Kidney (tissue), 13 donors: ENCODE measurements at regions not wholly inside any gene's neighbourhood (a gene's known extent, or its start where the extent isn't known, plus 50 kb on each side); places are given as distances from the start of the nearest gene placed in this dataset.

ENCODE experiments used
- DNase-seq, 5 donors: peaks; one replicate each; pipeline ENCODE4 v3.0.0-alpha.2; 2013 to 2020
- FAIRE-seq: peaks from 2 replicates; lab custom pipeline; 2012; peaks lifted over from hg19 to GRCh38; lab: Jason Lieb, UNC
- H3K27ac ChIP-seq, 2 donors: one replicate each; pipeline ENCODE4 v1.7.0; 2013; ENCODE audit warnings: low read depth in 2 of 2, low read length in 2 of 2, inconsistent platforms in 1 of 2
- H3K27me3 ChIP-seq: one replicate; pipeline ENCODE4 v1.7.1; 2013; ENCODE audit warnings: low read length, inconsistent platforms; ENCODE audit not compliant: control insufficient read depth, insufficient read depth
- H3K36me3 ChIP-seq, 3 donors: one replicate each; pipeline versions ENCODE4 v1.7.0 to v1.7.1; 2013; ENCODE audit warnings: low read length in 3 of 3, control low read depth in 1 of 3, inconsistent platforms in 1 of 3; ENCODE audit not compliant: insufficient read depth in 3 of 3, control insufficient read depth in 2 of 3
- H3K4me1 ChIP-seq, 3 donors: one replicate each; pipeline versions ENCODE4 v1.7.0 to v1.7.1; 2013; ENCODE audit warnings: low read length in 3 of 3, inconsistent platforms in 1 of 3, low read depth in 1 of 3; ENCODE audit not compliant: control insufficient read depth in 2 of 3, insufficient read depth in 2 of 3
- H3K4me3 ChIP-seq, 3 donors: one replicate each; pipeline versions ENCODE4 v1.7.0 to v1.8.1; 2013; ENCODE audit warnings: low read length in 3 of 3, control low read depth in 1 of 3, inconsistent platforms in 1 of 3
- H3K9ac ChIP-seq, 3 donors: one replicate each; pipeline versions ENCODE4 v1.7.0 to v1.7.1; 2013; ENCODE audit warnings: low read length in 3 of 3, control low read depth in 1 of 3, inconsistent platforms in 1 of 3
- H3K9me3 ChIP-seq, 3 donors: one replicate each; pipeline versions ENCODE4 v1.7.0 to v1.7.1; 2013; ENCODE audit warnings: low read length in 3 of 3, control low read depth in 1 of 3, inconsistent platforms in 1 of 3; ENCODE audit not compliant: control insufficient read depth in 2 of 3, insufficient read depth in 1 of 3
- intact Hi-C: fragments of 100-400 bp; cut with DNase I; formaldehyde crosslinking; loops from one replicate; pipeline ENCODE4 v1.11.1; 2022
- TF ChIP-seq, protein P1 (sequence below): IDR thresholded peaks from 3 replicates; pipeline ENCODE4 v1.5.1; 2012; ENCODE audit warnings: mild to moderate bottlenecking, moderate library complexity, borderline replicate concordance; ENCODE audit not compliant: insufficient read depth; ENCODE audit errors: extremely low read depth
- donor health status: control.
- donor health status: control.
- donor health status: control.
- donor health status: control.
- donor health status: control.
- donor health status: DM: yes; HTN: yes; CAD: no.
- donor health status: Normal renal cell carcinoma (clear cell type).

DNA sequence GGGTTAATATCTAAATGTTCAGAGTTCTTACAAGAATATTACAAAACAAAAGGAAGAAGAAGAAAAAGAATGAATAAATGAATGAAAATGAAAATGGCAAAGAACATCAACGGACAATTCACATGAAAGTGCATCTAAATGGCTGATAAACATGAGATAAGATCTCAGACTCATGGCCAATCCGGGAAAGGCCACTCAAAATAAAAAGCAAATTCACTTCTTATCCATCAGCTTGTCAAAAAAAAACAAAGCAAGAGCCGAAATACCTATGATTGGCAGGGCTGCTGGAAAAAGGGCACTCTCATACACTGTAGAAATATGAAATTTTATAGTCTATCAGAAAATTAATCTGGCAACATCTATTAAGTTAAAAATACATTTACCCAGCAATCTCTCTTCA is 103.6 kb upstream of the EDEM3 start:
- Histone ChIP-seq H3K4me3 (no peak overlapping the region), H3K9ac (no peak overlapping the region), H3K4me1 (no peaks in the 10 kb centered on the region), H3K27ac (no peak overlapping the region), H3K9me3 (no peaks in the 10 kb centered on the region), H3K27me3 (no peaks in the 10 kb centered on the region), H3K36me3 (no peaks in the 10 kb centered on the region)
- no peak for FAIRE-seq
- TF ChIP-seq, protein P1, sequence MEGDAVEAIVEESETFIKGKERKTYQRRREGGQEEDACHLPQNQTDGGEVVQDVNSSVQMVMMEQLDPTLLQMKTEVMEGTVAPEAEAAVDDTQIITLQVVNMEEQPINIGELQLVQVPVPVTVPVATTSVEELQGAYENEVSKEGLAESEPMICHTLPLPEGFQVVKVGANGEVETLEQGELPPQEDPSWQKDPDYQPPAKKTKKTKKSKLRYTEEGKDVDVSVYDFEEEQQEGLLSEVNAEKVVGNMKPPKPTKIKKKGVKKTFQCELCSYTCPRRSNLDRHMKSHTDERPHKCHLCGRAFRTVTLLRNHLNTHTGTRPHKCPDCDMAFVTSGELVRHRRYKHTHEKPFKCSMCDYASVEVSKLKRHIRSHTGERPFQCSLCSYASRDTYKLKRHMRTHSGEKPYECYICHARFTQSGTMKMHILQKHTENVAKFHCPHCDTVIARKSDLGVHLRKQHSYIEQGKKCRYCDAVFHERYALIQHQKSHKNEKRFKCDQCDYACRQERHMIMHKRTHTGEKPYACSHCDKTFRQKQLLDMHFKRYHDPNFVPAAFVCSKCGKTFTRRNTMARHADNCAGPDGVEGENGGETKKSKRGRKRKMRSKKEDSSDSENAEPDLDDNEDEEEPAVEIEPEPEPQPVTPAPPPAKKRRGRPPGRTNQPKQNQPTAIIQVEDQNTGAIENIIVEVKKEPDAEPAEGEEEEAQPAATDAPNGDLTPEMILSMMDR, result no peak
- DNase-seq, result no peak
- intact Hi-C loops, result no loop called here

DNA sequence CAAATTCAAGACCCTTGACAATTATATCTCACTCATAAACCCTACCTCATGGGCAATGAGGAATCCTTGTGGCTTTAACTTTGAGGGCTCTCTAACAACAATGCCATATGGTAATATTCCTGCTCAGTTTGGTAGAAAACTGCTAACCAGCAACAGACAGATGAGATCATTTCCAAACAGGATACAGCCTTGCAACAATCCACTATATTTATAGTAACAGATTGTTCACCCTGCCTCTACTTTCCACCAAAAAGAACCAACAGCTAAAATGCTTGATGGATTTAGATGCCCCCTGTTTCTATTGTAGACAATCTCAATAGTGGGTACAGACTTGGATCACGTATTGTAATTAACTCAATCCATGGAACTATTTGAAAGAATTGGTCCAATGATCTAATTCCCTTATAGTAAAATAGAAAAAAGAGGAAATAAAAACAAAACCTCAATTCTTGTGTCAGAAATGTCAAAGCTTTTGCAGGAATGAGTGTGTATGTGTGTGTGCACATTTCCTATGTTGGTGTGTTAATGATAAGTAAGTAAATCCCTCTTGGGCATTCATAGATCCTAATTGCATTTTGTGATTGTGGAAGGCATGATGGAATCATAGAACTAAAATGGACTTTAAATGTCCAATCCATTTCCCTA is 100.0 kb upstream of the EDEM3 start:
- Histone ChIP-seq H3K9me3 (no peaks in the 10 kb centered on the region), H3K4me3 (no peak overlapping the region), H3K27ac (no peak overlapping the region), H3K4me1 (no peaks in the 10 kb centered on the region), H3K27me3 (no peaks in the 10 kb centered on the region), H3K9ac (no peak overlapping the region), H3K36me3 (no peaks in the 10 kb centered on the region)
- FAIRE-seq (no peak), DNase-seq (no peak)
- TF ChIP-seq, protein P1, result no peak
- intact Hi-C loops, result no loop called here

DNA sequence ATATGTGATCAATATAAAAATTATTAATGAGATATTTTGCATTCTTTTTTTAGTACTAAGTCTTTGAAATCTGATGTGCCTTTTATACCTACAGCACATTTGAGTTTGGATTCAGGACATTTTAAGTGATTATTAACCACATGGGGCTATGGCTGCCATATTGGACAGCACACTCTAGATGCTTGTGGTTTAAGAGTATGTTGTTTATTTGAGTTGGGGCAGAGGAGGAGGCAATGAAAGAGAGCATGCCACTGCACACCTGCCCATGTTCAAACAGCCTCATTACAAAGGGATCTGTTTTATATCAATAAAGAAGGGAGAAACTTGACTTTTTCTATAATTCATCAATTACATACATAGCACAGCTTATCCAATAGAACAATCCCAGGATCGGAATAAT is 99.4 kb upstream of the EDEM3 start:
- H3K4me1 ChIP-seq, result no peaks in the 10 kb centered on the region
- H3K27ac ChIP-seq, result no peak overlapping the region
- H3K9me3 ChIP-seq, result no peaks in the 10 kb centered on the region
- no peak overlapping the region for H3K9ac ChIP-seq
- intact Hi-C loops, result no loop called here
- no peak for DNase-seq
- TF ChIP-seq, protein P1, result no peak
- H3K27me3 ChIP-seq, result no peaks in the 10 kb centered on the region
- H3K4me3 ChIP-seq, result no peak overlapping the region
- no peak for FAIRE-seq
- no peaks in the 10 kb centered on the region for H3K36me3 ChIP-seq
